ENCODE measurements at regions not wholly inside any gene's neighbourhood (a gene's known extent, or its start where the extent isn't known, plus 50 kb on each side); places are given as distances from the start of the nearest gene placed in this dataset.

- no peak for TF ChIP-seq CTCF (IDR thresholded peaks at IDR 0.05; ENCODE audit: low read depth, low read length)
- Histone ChIP-seq H3K4me3 (no peak overlapping the region), H3K27me3 (peaks cover 25% of the 10 kb centered on the region), H3K27ac (no peak overlapping the region), H3K9me3 (ENCODE audit: low read depth) (no peaks in the 10 kb centered on the region), H3K36me3 (no peaks in the 10 kb centered on the region), H3K4me1 (ENCODE audit: low read depth) (peaks cover 2% of the 10 kb centered on the region)
- no peak for DNase-seq (ENCODE audit: low read depth in 1 of 2, low spot score in 1 of 2)
Observed at GRCh38 chr12:20274008-20274407, 94.3 kb upstream of the PDE3A start.

GRCh38 chr12:20278276-20278675 lies 90.1 kb upstream of the PDE3A start:
- Histone ChIP-seq H3K27ac (no peak overlapping the region), H3K27me3 (peaks cover under 1% of the 10 kb centered on the region), H3K4me1 (ENCODE audit: low read depth) (no peaks in the 10 kb centered on the region), H3K9me3 (ENCODE audit: low read depth) (no peaks in the 10 kb centered on the region), H3K36me3 (no peaks in the 10 kb centered on the region), H3K4me3 (no peak overlapping the region)
- no peak for DNase-seq (ENCODE audit: low read depth in 1 of 2, low spot score in 1 of 2)
- no peak for TF ChIP-seq CTCF (IDR thresholded peaks at IDR 0.05; ENCODE audit: low read depth, low read length)

GRCh38 chr12:20280515-20280914 lies 87.8 kb upstream of the PDE3A start:
- no peak for TF ChIP-seq CTCF (IDR thresholded peaks at IDR 0.05; ENCODE audit: low read depth, low read length)
- Histone ChIP-seq H3K36me3 (no peaks in the 10 kb centered on the region), H3K9me3 (ENCODE audit: low read depth) (no peaks in the 10 kb centered on the region), H3K4me3 (no peak overlapping the region), H3K4me1 (ENCODE audit: low read depth) (no peaks in the 10 kb centered on the region), H3K27ac (no peak overlapping the region), H3K27me3 (no peaks in the 10 kb centered on the region)
- DNase-seq (ENCODE audit: low read depth in 1 of 2, low spot score in 1 of 2): peak in 1 of 2 donors; percentile 86

GRCh38 chr12:20282401-20282800 lies 85.9 kb upstream of the PDE3A start:
- no peaks in the 10 kb centered on the region for H3K4me1 ChIP-seq (ENCODE audit: low read depth)
- H3K27ac ChIP-seq: no peak overlapping the region
- H3K9me3 ChIP-seq (ENCODE audit: low read depth): no peaks in the 10 kb centered on the region
- no peak for TF ChIP-seq CTCF (IDR thresholded peaks at IDR 0.05; ENCODE audit: low read depth, low read length)
- no peaks in the 10 kb centered on the region for H3K27me3 ChIP-seq
- DNase-seq (ENCODE audit: low read depth in 1 of 2, low spot score in 1 of 2): peak in 1 of 2 donors; percentile 52
- H3K4me3 ChIP-seq: no peak overlapping the region
- H3K36me3 ChIP-seq: no peaks in the 10 kb centered on the region

- no peak overlapping the region for H3K4me3 ChIP-seq
- no peaks in the 10 kb centered on the region for H3K9me3 ChIP-seq (ENCODE audit: low read depth)
- DNase-seq (ENCODE audit: low read depth in 1 of 2, low spot score in 1 of 2): no peak
- H3K27ac ChIP-seq: no peak overlapping the region
- no peaks in the 10 kb centered on the region for H3K36me3 ChIP-seq
- no peaks in the 10 kb centered on the region for H3K4me1 ChIP-seq (ENCODE audit: low read depth)
- H3K27me3 ChIP-seq: no peaks in the 10 kb centered on the region
- no peak for TF ChIP-seq CTCF (IDR thresholded peaks at IDR 0.05; ENCODE audit: low read depth, low read length)
Observed at GRCh38 chr12:20283482-20283881, 84.9 kb upstream of the PDE3A start.

GRCh38 chr12:20289520-20289919 lies 78.8 kb upstream of the PDE3A start:
- Histone ChIP-seq H3K27me3 (no peaks in the 10 kb centered on the region), H3K27ac (no peak overlapping the region), H3K4me3 (no peak overlapping the region), H3K9me3 (ENCODE audit: low read depth) (no peaks in the 10 kb centered on the region), H3K36me3 (no peaks in the 10 kb centered on the region), H3K4me1 (ENCODE audit: low read depth) (no peaks in the 10 kb centered on the region)
- TF ChIP-seq CTCF (IDR thresholded peaks at IDR 0.05; ENCODE audit: low read depth, low read length): no peak
- DNase-seq (ENCODE audit: low read depth in 1 of 2, low spot score in 1 of 2): peak in 1 of 2 donors; percentile 16

Data from cardiac muscle cell (in vitro differentiated cells and primary cell).